Neuronal stem cell (in vitro differentiated cells): ENCODE measurements at regions not wholly inside any gene's neighbourhood (a gene's known extent, or its start where the extent isn't known, plus 50 kb on each side); places are given as distances from the start of the nearest gene placed in this dataset.
"Not testable (repeated sequence)": the region's sequence is repeated elsewhere in the genome, so short reads cannot be mapped to it uniquely, and the experiment has no call there.

Source experiments
- DNase-seq: peaks from one replicate; pipeline ENCODE4 v3.0.0-alpha.2; 2013; ENCODE audit warnings: low spot score
- H2AFZ ChIP-seq: one replicate; pipeline ENCODE4 v1.6.1; 2013; ENCODE audit warnings: mild to moderate bottlenecking, low read length, inconsistent platforms
- H2AK5ac ChIP-seq: 2 replicates; pipeline ENCODE4 v1.6.1; 2013; ENCODE audit warnings: low read depth, mild to moderate bottlenecking, inconsistent platforms, low read length, moderate library complexity, mixed read lengths
- H2BK120ac ChIP-seq: 2 replicates; pipeline ENCODE4 v1.6.1; 2013; ENCODE audit warnings: low read depth, mild to moderate bottlenecking, inconsistent platforms, low read length, moderate library complexity, mixed read lengths
- H2BK12ac ChIP-seq: one replicate; pipeline ENCODE4 v1.6.1; 2013; ENCODE audit warnings: low read length, inconsistent platforms
- H2BK15ac ChIP-seq: 2 replicates; pipeline ENCODE4 v1.6.1; 2013; ENCODE audit warnings: mild to moderate bottlenecking, low read length, inconsistent platforms, mixed read lengths
- H2BK5ac ChIP-seq: one replicate; pipeline ENCODE4 v1.6.1; 2013; ENCODE audit warnings: inconsistent platforms, mild to moderate bottlenecking, low read length, moderate library complexity
- H3K14ac ChIP-seq: one replicate; pipeline ENCODE4 v1.6.1; 2013; ENCODE audit warnings: low read length, inconsistent platforms
- H3K18ac ChIP-seq: 2 replicates; pipeline ENCODE4 v1.6.1; 2013; ENCODE audit warnings: low read length, inconsistent platforms
- H3K23ac ChIP-seq: 2 replicates; pipeline ENCODE4 v1.6.1; 2013; ENCODE audit warnings: low read depth, mild to moderate bottlenecking, mixed read lengths, low read length, inconsistent platforms; ENCODE audit not compliant: poor library complexity
- H3K27ac ChIP-seq: replicated peaks from 3 replicates; pipeline ENCODE4 v1.5.1; 2013; ENCODE audit warnings: low read length, inconsistent platforms
- H3K27me3 ChIP-seq, 3 experiments: 2 replicates each; pipeline ENCODE4 v1.6.1; 2013; ENCODE audit warnings: low read length in 3 of 3, mild to moderate bottlenecking in 2 of 3, inconsistent platforms in 1 of 3, low read depth in 1 of 3, mixed read lengths in 1 of 3, moderate library complexity in 1 of 3; ENCODE audit not compliant: control insufficient read depth in 3 of 3, insufficient read depth in 3 of 3
- H3K36me3 ChIP-seq, 2 donors: replicated peaks in 1 of 2; 2 replicates each; pipeline ENCODE4 v1.6.1; 2013; ENCODE audit warnings: low read length in 2 of 2; ENCODE audit not compliant: control insufficient read depth in 2 of 2, insufficient read depth in 2 of 2
- H3K4ac ChIP-seq: 2 replicates; pipeline ENCODE4 v1.6.1; 2013; ENCODE audit warnings: inconsistent platforms, mild to moderate bottlenecking, low read length, moderate library complexity
- H3K4me1 ChIP-seq, 2 donors: 1 replicate in 1 of 2; 2 replicates in 1 of 2; pipeline ENCODE4 v1.6.1; 2013; ENCODE audit warnings: low read length in 2 of 2, low read depth in 1 of 2; ENCODE audit not compliant: control insufficient read depth in 2 of 2, insufficient read depth in 1 of 2
- H3K4me2 ChIP-seq: one replicate; pipeline ENCODE4 v1.6.1; 2013; ENCODE audit warnings: mild to moderate bottlenecking, low read length, inconsistent platforms; ENCODE audit not compliant: insufficient read depth, poor library complexity, severe bottlenecking
- H3K4me3 ChIP-seq, 2 donors: 2 replicates each; pipeline ENCODE4 v1.5.1; 2013; ENCODE audit warnings: low read length in 2 of 2, mild to moderate bottlenecking in 2 of 2, inconsistent platforms in 1 of 2, moderate library complexity in 1 of 2
- H3K79me1 ChIP-seq: one replicate; pipeline ENCODE4 v1.6.1; 2013; ENCODE audit warnings: low read depth, mild to moderate bottlenecking, inconsistent platforms, low read length, moderate library complexity
- H3K9ac ChIP-seq: one replicate; pipeline ENCODE4 v1.6.1; 2013; ENCODE audit warnings: mild to moderate bottlenecking, low read depth, low read length, inconsistent platforms; ENCODE audit not compliant: poor library complexity
- H3K9me3 ChIP-seq, 2 donors: replicated peaks in 1 of 2; 2 replicates each; pipeline versions ENCODE3 to v1.6.1; 2013; ENCODE audit warnings: low read length in 2 of 2, mild to moderate bottlenecking in 2 of 2, inconsistent platforms in 1 of 2, low read depth in 1 of 2, mixed read lengths in 1 of 2, moderate library complexity in 1 of 2; ENCODE audit not compliant: control insufficient read depth in 2 of 2, insufficient read depth in 1 of 2
- H4K8ac ChIP-seq: one replicate; pipeline ENCODE4 v1.6.1; 2013; ENCODE audit warnings: low read depth, mild to moderate bottlenecking, inconsistent platforms, low read length, moderate library complexity
- H4K91ac ChIP-seq: one replicate; pipeline ENCODE4 v1.6.1; 2013; ENCODE audit warnings: low read length, low read depth, mild to moderate bottlenecking, inconsistent platforms; ENCODE audit not compliant: poor library complexity
- WGBS, 2 donors: extraction: QIAGEN DNeasy Blood & Tissue Kit; methylation state at CpG; one replicate each; pipeline ENCODE4 v1.1.7; 2013; ENCODE audit warnings: missing lambda C conversion rate in 2 of 2, mixed read lengths in 1 of 2; ENCODE audit not compliant: insufficient read length in 2 of 2, insufficient replicate concordance in 1 of 2; ENCODE audit errors: extremely low coverage in 2 of 2; 5-methylcytosine and 5-hydroxymethylcytosine counted together

DNA sequence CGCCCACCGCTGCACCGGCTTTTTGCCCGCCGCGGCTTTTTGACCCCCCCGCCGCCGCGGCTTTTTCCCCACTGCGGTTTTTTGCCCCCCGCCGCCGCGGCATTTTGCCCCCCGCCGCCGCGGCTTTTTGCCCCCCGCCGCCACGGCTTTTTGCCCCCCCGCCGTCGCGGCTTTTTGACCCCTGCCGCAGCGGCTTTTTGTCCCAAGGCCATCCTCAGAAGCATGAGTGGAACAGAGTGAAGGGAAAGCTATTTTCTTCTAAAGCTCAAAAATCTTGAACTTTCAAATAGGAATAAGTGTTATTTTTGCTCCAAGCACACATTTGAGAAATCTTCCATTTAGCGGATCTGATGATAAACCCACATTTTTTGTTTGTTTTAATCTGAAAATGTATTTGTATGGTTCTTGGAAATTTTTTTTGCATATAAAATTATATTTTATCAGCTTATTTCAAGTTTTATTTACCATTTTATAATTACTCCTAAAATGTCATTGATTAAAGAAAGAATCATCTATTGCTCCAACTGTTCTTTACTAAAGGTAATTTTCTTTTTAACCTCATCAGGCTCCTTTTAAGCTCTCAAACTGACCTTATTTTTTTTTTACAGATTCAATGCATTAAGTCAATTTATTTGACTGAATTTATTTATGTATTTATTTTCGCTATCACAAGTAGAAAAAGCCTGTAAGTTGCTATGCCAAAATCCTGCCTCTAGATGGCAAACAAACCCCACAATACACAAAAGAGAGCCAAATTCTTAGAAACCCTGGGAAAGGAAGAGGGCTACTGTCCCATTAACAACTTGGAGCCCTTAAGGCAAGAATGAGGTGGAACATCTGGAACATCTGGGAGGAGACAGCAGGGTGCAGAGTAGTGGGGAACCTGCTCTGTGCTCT lies 460.3 kb downstream of the ZNF33B start:
- H3K4ac ChIP-seq, H2BK15ac ChIP-seq, H3K4me2 ChIP-seq, H3K79me1 ChIP-seq, H3K9ac ChIP-seq, DNase-seq, H2AK5ac ChIP-seq, H2BK12ac ChIP-seq, H4K91ac ChIP-seq, H2BK5ac ChIP-seq, H3K4me3 ChIP-seq, H3K27ac ChIP-seq, H3K4me1 ChIP-seq, H2BK120ac ChIP-seq, H3K36me3 ChIP-seq, H4K8ac ChIP-seq, H3K14ac ChIP-seq, H3K27me3 ChIP-seq, H2AFZ ChIP-seq, H3K18ac ChIP-seq, H3K9me3 ChIP-seq, H3K23ac ChIP-seq: not testable (repeated sequence)
- WGBS, 2 donors: no CpG with 5 or more reads among the region's 30 CpGs

GRCh38 chr10:42177077-42177792 lies 461.1 kb downstream of the ZNF33B start:
- Histone ChIP-seq H3K4ac (no peak overlapping the region), H3K4me2 (no peak overlapping the region), H3K18ac (no peak overlapping the region), H2BK15ac (no peak overlapping the region), H2BK12ac (no peak overlapping the region), H3K4me3 (no peak overlapping the region), H2AFZ (no peak overlapping the region), H3K4me1 (no peaks in the 10 kb centered on the region), H2AK5ac (no peak overlapping the region), H4K8ac (no peak overlapping the region), H3K79me1 (no peaks in the 10 kb centered on the region), H3K9me3 (no peaks in the 10 kb centered on the region), H3K14ac (no peak overlapping the region), H3K27ac (no peak overlapping the region), H3K36me3 (no peaks in the 10 kb centered on the region), H3K9ac (no peak overlapping the region), H3K27me3 (no peaks in the 10 kb centered on the region), H2BK5ac (no peak overlapping the region), H3K23ac (no peak overlapping the region), H2BK120ac (no peak overlapping the region), H4K91ac (no peak overlapping the region)
- DNase-seq: no peak
- WGBS, 2 donors: no CpG with 5 or more reads among the region's 93 CpGs

DNA sequence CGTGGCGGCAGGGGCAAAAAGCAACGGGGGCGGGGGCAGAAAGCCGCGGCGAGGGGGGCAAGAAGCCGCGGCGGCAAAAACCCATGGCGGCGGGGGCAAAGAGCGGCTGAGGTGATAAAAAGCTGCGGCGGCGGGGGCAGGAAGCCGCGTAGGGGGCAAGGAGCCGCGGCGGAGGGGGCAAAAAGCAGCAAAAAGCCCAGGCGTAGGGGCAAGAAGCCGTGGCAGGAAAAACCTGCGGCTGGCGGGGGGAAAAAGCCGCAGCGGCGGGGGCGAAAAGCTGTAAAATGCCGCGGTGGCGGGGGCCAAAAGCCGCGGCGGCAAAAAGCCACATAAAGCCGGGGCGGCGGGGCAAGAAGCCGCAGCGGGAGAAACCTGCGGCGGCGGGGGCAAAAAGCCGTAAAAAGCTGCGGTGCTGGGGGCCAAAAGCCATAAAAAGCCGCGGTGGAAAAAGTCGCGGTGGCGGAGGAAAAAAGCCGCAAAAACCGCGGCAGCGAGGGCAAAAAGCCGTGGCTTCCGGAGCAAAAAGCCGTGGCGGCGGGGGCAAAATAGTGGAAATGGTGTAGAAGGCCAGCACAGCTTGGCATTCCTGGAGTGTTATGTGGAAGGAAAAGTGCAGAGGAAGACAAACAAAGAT lies 487.8 kb downstream of the ZNF33B start:
- Histone ChIP-seq H3K27ac (no peak overlapping the region), H2AFZ (no peak overlapping the region), H4K91ac (no peak overlapping the region), H3K79me1 (no peaks in the 10 kb centered on the region), H3K27me3 (no peaks in the 10 kb centered on the region), H2BK120ac (no peak overlapping the region), H4K8ac (no peak overlapping the region), H3K4ac (no peak overlapping the region), H3K18ac (no peak overlapping the region), H2BK5ac (no peak overlapping the region), H3K14ac (no peak overlapping the region), H3K9ac (no peak overlapping the region), H3K4me1 (no peaks in the 10 kb centered on the region), H3K23ac (no peak overlapping the region), H3K36me3 (no peaks in the 10 kb centered on the region), H3K9me3 (peaks cover 0 to 3% of the 10 kb centered on the region in 2 donors), H3K4me2 (no peak overlapping the region), H3K4me3 (no peak overlapping the region), H2AK5ac (no peak overlapping the region), H2BK12ac (no peak overlapping the region), H2BK15ac (no peak overlapping the region)
- no peak for DNase-seq
- WGBS, 2 donors: no CpG with 5 or more reads among the region's 59 CpGs
